Middle frontal gyrus (tissue), 1 donor: ENCODE measurements at regions not wholly inside any gene's neighbourhood (a gene's known extent, or its start where the extent isn't known, plus 50 kb on each side); places are given as distances from the start of the nearest gene placed in this dataset.

ENCODE experiments used
- DNase-seq: peaks from one replicate; pipeline ENCODE4 v3.0.0-alpha.2; 2015; ENCODE audit warnings: low spot score; ENCODE audit errors: extremely low spot score

DNA sequence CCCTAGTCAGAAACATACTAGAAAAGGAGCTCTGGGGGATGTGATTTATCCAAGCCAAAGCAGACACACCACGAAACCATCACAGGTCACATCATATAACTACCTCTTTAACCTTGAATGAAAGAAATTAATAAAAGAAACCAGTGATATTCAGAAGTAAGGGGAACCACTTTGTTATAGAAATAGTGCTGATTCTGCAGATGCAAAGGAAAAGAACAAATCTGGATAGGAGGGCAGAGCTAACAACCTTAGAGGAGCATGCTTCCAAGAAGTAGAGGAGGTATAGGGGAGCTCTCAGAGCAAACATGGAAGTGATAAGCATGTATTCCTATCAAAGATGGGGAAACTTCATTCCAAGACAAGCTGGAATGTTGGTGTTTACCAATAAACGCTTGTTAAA, 117.0 kb upstream of the MDM1 start:
- no peak for DNase-seq

DNA sequence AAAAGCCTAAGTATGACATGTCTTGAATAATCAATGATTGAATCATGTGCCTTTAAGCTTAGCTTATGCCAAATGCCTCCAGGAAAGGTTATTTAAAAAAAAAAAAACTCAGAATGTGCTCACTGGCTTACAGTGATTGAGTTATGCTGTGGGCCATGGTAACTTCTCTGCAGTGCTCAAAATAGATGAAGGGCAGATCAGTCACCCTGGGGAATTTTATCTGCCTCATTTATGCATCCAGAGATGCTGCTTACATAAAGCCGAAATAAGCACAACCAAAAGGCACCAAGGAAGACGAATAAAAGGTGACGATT, 118.7 kb upstream of the MDM1 start:
- no peak for DNase-seq

DNA sequence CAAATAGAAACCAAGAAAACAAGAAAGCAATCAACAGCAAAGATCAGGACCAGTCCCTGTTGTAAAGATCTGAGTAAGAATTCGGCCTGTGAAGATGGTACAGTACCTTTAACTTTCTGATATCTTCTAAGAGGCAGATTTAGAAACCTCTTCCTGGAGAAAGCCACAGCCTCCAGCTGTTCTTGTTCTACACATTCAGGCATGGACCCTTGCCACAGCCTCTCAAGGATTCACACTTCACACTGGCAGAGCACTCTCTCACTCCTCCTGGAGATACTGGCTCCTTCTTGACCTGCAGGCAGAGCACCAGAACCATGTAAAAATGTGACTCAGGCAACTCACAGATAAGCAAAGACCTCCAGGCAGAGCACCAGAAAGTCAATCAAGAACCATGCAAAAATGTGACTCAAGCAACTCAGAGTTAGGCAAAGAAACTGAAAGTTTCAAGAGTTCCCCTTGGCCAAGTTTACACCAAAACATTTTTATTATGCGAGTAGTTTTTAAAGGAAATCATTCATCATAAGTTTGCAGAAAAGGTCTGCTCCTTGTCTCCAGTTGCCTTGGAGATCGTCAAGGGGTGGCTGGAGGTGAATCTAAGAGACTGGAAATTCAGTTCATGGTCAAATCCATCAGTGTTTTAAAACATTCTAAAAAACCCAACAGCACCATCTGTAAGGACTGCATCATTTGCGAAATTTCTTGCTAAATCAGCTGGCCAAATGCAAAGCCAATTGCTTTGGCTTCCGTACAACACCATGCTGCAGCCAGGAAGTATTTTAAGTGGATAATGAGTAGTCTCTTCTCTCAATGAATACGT, 119.3 kb upstream of the MDM1 start:
- DNase-seq, result peak; percentile 8

DNA sequence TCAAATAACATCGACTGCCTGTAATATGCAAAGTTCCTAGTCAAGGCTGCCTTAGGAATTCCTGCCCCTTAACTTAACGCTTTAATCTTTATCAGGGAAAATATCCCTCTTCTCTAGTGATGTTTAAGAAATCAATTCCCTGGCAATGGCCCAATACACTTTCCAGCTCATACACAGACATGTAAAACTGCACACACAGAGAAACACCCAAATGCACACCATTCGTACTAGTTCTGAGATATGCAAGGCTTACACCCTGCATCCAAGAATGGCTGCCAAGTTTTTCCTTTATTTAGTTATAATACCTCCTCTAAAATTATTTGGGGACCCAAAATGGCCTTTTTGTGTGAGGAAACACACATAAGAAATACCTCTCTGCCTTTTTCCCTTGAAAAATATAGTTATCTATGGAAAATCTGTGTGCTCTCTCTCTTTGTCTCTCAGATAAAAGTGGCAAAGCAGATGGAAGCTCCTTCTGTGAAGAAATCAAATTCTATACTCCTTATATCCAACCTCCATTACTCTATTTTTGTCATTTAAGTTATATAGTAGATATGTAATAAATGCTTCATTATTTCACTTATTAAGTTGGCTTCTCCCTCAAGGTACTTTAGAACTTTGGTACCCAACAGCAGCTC, 120.0 kb upstream of the MDM1 start:
- DNase-seq, result no peak

DNA sequence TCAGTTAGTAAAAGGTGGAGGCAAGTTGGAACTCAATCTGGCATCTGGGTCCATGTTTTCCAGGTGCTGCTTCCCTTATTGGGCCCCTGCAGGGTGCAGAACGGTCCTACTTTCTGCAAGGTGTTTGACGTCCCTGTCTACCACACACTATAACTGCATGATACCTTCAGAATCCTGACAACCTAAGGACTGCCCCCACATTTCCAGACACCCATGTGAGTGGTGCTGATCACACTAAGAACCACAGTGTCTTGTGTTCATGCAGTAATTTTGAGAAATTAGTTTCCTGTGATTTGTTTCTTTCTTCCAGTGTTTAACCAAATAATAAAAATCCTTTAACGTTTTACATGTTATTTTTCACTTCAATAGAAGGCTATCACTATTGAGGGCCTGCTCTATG, 121.1 kb upstream of the MDM1 start:
- DNase-seq, result no peak

DNA sequence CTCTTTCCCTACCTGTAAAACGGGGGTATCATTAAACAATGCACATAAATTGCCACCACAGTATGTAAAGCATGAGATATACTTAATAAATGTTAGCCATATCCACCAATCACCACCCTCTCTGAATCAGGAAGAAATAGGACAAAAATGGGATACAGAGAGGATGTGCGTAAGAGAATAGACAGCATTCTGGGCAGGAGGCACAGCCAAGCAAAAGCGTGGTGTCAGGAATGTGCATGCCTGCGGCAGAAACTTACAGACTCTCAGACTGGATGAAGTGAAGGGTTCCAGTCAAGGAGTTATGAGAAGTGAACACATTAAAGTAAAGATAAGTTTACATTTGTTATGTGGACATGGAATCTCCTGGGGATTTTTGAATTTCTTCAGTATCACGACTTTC, 121.7 kb upstream of the MDM1 start:
- no peak for DNase-seq

DNA sequence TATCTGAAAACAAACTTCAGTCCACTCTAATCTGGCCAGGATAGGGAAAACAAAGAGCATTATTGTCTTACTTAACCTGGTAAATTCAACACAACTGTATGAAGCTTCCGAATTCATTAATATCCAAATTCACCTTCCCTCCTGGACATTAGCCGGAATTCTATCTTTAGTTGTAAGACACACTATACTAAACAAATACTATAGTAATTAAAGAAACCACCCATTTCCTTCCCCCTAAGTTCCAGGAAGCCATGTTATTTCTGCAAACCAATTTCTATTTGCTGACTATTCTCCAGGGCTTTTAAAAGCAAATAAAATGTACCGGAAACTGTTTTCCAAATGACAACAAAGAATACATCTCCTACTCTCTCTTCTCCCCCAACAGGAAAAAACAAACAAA, 122.7 kb upstream of the MDM1 start:
- DNase-seq, result no peak

DNA sequence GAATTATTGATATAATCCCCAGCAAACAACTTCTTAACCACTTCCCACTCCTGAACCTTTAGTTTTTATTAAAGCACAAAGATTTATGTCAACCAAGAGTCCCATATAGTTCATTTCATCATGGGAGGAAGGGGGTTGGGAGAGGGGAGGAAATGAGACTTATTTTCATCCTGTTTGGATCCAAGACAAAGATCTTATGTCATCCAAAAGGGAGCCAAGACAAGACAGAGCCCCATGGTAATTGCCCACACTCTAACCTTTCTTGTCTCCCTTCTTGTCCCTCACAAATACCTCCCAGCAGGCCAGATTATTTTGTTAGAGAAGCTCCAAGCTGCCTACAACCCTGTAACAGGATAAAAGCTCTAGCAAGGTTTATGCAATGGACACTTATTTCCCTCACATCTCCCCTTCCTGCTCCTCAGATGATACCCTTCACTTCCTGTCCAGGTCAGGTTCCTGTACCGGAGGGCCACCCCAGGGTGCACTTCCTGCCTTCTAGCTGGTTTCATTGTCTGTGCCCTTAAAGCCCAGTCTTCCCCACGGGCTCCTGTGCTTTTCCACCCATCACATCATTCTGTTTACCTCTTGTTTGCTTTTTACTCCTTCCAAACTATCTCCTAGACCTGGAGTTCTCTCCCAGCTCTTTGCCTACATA, 123.7 kb upstream of the MDM1 start:
- DNase-seq, result no peak

DNA sequence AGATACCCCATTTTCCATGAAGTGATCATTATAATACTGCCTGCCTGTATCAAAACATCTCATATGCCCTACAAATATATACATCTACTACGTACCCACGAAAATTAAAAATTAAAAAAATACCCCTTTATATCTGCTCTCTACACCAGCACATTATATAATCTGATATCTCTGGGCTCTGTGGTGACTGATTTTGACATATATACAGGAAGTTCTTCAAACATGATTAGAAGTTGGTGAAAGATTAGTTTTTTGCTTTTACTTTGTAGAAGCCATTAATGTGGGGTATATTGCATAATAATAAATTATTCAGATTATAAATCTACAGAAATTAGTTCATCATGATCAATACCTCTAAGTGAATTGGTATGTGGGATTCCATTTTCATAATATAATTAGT, 126.7 kb upstream of the MDM1 start:
- no peak for DNase-seq

DNA sequence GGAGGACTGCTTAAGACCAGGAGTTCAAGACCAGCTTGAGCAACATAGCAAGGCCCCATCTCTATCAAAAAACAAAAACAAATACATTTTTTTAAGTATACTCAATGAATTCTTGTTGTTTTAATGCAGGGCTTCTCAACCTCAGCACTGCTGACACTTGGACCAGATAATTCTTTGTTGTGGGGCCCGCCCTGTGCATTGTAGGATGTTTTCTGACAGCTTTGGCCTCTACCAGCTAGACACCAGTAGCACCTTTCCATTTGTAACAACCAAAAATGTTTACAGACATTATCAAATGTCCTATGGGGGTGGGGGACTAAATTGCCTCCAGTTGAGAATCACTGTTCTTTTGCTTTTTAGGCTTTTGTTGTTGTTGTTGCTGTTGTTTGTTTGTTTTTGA, 128.1 kb upstream of the MDM1 start:
- DNase-seq, result no peak

DNA sequence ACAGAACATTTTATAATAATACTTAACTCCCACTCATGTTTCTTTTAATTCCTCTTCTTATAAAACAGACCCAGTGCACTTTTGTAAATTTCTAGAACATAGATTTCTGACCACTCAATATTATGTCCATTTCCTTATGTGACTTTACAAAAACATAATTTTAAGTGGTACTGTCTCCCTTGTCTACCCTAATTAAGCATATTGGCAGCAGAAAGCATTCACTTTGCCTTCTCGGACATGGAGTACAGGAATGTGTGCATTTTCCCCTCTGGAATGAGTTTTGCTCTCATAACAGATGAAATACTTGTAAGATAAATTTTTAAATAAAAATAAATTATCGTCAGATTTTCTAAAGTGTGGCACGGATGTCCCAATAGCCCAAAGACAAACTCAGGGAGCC, 129.5 kb upstream of the MDM1 start:
- DNase-seq, result no peak

DNA sequence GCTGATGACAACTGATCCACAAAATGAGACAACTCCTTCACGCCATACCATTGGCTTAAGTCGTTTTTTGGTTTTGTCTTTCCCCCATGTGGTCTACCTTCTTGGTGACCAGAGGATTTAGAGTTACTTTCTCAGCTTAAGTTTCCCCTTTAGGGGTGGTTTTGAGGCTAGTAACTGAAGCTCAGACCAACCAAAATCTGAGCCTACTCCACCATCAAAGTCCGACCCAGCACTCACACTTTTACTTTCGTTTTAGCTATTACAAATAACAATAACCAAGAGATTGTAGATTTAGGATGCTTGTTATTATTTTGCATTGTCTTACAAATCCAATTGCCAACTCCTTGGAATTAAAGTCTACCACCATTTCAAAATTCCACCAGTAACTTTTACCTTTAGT, 130.6 kb upstream of the MDM1 start:
- no peak for DNase-seq

DNA sequence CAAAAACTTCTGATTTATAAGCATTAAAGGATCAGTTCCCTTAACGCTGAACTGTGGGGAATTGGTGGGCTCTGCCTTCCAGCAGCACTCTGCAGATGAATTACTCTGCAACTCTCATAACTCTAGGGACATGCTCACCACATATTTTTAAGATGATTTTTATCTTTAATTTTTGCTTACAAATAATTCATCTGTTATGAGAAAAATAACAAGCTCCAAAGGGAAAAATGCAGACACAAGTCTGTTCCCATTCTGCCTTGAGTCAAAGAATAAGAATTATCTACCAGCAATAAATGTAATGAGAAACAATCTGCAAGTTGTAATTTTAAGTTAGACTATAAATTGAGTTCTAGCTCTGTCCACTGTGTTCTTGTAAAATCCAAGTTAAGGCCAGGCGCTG, 133.1 kb upstream of the MDM1 start:
- no peak for DNase-seq

DNA sequence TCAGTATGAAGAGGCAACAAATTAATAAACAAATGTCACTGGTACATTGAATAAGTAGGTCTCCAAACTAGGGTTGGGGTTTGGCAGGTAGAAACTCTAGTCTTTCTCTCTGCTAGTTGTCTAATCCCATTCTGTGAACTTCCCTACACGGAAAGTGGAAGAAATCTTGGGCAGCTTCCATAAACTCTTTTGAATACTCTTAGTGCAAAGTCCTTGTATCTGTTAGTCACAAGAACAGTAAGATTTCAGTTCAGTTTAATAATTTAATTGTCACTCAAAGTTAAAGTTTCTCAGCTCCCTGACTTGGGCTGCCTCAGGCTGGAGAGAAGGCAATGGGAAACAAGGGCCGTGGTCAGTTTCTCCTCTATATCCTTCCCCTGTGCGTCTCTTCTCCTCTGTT, 135.4 kb upstream of the MDM1 start:
- DNase-seq, result no peak

DNA sequence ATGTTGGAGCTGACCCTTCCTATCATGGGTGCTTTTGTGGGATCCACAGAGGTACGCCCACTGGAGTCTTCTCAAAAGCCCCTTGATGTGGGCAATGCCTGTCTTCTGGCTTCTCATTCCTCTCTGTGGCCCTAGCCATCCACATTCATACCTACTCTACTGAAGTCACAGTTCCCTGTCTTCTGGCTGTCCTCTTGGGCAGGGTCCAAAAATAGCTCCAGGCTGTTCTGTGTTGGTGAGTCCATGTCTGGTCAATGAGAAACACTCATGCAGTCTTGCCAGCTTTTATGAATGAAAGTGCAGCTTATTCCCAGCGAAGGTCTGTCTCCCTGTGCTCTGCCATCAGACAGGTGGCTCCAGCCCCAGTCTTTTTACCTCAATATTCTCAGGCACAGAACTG, 135.9 kb upstream of the MDM1 start:
- DNase-seq, result no peak

DNA sequence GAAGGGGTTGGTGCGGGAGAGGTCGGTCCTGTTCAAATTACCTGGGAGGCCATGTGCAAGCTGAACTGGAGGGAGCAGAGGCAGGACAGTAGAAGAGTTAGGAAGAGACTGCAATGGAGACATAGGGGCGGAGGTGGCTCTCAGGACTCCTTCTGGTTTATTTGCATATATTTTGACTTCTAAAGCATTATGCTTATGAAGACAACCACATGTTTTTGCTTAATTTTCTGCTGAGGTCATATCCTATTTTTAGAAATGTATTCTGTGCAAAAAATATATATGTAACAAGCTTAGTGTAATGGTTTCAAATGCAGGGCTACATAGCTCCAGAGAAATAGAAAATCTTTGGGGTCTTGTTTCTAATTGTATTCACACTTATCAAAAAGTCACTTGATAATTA, 137.0 kb upstream of the MDM1 start:
- DNase-seq, result no peak

DNA sequence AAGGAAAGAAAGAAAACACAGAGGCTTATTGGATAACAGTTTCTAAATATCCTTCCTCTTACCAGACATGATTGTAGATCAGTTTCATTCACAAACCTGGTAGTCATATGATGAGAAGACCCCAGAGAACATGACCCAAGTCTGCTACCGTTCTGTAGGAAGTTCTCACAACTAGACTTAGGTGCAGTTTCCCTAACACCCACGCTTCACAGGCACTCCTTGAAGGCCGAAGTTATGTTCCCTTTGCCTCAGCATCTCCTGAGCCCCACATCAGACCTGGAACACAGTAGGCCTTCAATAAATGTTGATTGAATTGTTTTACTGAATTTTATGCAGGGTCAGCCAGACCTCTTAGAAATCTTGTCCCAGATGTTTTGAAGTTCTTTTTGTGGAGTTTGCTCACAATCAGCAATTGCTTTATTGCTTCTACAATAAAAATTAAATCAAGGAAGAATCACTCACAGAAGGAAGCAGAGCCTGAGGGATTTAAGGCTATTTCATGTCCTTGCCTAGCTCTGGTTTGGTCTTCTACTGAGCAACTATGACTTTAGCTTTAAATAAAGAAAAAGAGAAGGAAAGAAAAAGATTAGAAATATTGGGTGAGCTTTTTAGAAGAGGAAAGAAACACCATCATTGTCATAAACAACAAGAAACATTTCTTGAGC, 138.6 kb upstream of the MDM1 start:
- no peak for DNase-seq

DNA sequence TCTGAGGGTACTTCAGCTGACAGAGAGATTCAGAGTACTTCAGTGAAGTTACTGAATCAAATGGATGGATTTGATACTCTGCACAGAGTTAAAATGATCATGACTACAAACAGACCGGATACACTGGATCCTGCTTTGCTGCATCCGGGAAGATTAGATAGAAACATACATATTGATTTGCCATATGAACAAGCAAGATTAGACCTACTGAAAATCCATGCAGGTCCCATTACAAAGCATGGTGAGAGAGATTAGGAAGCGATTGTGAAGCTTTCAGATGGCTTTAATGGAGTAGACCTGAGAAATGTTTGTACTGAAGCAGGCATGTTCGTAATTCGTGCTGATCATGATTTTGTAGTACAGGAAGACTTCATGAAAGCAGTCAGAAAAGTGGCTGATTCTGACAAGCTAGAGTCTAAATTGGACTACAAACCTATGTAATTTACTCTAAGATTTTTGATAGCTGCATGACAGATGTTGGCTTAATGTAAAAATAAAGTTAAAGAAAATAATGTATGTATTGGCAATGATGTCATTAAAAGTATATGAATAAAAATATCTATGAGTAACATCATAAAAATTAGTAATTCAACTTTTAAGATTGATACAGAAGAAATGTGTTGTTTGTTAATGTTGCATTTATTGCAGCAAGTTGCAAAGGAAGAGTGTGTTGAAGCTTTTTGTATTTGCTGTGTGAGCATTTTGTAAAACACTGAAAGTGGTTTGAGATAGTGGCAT, 136.1 kb upstream of the RAP1B start:
- DNase-seq, result no peak

DNA sequence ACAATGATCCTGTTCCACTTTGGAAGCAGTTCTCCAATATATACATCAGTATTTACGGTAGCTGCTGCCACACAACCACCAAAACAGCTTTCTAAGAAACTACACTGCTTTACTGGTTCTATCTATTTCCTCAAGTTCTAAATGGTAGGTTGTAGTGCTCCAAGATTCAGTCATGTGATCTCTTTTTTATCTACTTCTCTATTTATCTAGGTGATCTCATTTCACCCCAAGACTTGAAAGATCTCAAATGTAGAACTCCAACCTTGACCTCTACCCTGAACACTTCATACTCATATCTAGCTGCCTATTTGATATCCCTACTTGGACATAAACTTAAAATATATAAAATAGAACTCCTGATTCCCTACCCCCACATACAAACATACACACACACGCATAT, 133.9 kb upstream of the RAP1B start:
- no peak for DNase-seq

DNA sequence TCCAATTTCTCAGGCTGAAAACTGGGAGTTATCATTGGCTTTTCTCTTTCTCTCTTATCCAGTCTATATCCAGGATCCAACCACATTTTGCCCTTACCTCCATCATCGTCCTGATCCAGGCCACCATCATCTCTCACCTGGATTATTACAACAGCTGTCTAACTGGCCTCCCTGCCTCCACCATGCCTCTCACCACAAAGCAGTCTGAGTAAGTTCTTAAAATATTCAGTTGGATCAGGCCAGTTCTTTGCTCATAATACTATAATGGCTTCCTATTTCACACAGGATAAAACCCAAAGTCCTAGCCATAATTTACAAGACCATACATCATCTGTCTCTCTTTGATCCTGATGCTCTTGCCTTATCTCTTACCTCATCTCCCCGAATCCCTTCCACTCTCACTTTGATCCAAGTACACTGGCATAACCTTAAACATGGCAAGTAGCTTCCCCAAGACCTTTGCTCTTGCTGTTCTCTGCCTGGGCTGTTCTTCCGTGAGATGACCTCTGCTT, 133.4 kb upstream of the RAP1B start:
- no peak for DNase-seq

DNA sequence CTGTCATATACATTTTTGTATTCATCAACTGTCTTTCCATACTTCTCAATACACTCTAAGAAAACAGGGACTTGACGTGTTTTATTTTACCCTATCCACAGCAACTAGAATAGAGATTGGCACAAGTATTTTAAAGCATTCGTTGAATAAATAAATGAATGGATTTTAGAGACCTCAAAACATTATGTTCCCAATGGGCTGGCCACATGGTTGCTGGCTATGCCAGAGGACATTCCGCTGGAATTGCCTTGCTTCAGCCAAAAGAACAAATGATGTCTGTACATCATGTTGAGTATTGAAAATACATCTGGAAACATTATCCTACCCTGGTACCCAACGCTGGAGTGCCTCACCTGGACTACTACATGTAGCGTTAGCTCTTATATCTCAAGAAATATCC, 132.8 kb upstream of the RAP1B start:
- DNase-seq, result no peak
